SK-N-SH (cell line): ENCODE measurements at regions not wholly inside any gene's neighbourhood (a gene's known extent, or its start where the extent isn't known, plus 50 kb on each side); places are given as distances from the start of the nearest gene placed in this dataset.

Experiments used
- CTCF ChIA-PET: fragments of 300-600, 350-600 bp; formaldehyde crosslinking; extraction: SDS; loops from one replicate; lab custom pipeline; 2021; lab: Yijun Ruan, JAX
- POLR2A ChIA-PET: fragments of 350-600 bp; sonication (Branson Sonifier 250); formaldehyde crosslinking; extraction: SDS; loops from one replicate; lab custom pipeline; 2020; ENCODE audit warnings: antibody characterized with exemption, inconsistent platforms; lab: Yijun Ruan, JAX
- DNase-seq: peaks from one replicate; pipeline ENCODE4 v3.0.0; 2012
- H2AFZ ChIP-seq: fragments of 200-600 bp; sonication (generic); 2 replicates; pipeline ENCODE4 v1.8.1; 2016; ENCODE audit warnings: antibody characterized with exemption, mild to moderate bottlenecking, low read depth
- H3F3A ChIP-seq: fragments of 200-600 bp; sonication (generic); replicated peaks from 2 replicates; pipeline ENCODE3; 2016; ENCODE audit warnings: antibody characterized with exemption, mild to moderate bottlenecking; ENCODE audit not compliant: insufficient read depth
- H3K27ac ChIP-seq, 2 experiments: fragments of 200-500 bp in 1 of 2; fragments of 200-600 bp in 1 of 2; sonication (Bioruptor generic) in 1 of 2; sonication (generic), shearing (Covaris generic) in 1 of 2; 2 replicates each; pipeline versions ENCODE4 v1.5.1 to v1.6.1; 2014 to 2016; ENCODE audit warnings: low read depth in 2 of 2, inconsistent platforms in 1 of 2, low read length in 1 of 2, mild to moderate bottlenecking in 1 of 2, mixed read lengths in 1 of 2
- H3K27me3 ChIP-seq: fragments of 200-600 bp; sonication (generic), shearing (Covaris generic); 2 replicates; pipeline ENCODE4 v1.6.1; 2016; ENCODE audit warnings: mixed run types; ENCODE audit not compliant: insufficient read depth
- H3K36me3 ChIP-seq, 2 experiments: fragments of 200-500 bp in 1 of 2; fragments of 200-600 bp in 1 of 2; sonication (Bioruptor generic) in 1 of 2; sonication (generic) in 1 of 2; replicated peaks in 1 of 2; 2 replicates each; pipeline versions ENCODE3 to v1.5.1; 2014 to 2016; ENCODE audit warnings: low read length in 1 of 2, mild to moderate bottlenecking in 1 of 2; ENCODE audit not compliant: insufficient read depth in 2 of 2, control insufficient read depth in 1 of 2
- H3K4me1 ChIP-seq, 2 experiments: fragments of 200-500 bp in 1 of 2; fragments of 200-600 bp in 1 of 2; sonication (Bioruptor generic) in 1 of 2; sonication (generic), shearing (Covaris generic) in 1 of 2; 2 replicates each; pipeline versions ENCODE4 v1.5.1 to v1.6.1; 2014 to 2016; ENCODE audit warnings: low read depth in 1 of 2, low read length in 1 of 2, mixed run types in 1 of 2; ENCODE audit not compliant: insufficient read depth in 2 of 2, control insufficient read depth in 1 of 2
- H3K4me2 ChIP-seq: fragments of 200-600 bp; sonication (generic), shearing (Covaris generic); 2 replicates; pipeline ENCODE4 v1.6.1; 2017; ENCODE audit warnings: mixed run types
- H3K4me3 ChIP-seq, 2 experiments: fragments of 200-500 bp in 1 of 2; fragments of 200-600 bp in 1 of 2; sonication (Bioruptor generic) in 1 of 2; sonication (generic), shearing (Covaris generic) in 1 of 2; 2 replicates each; pipeline versions ENCODE4 v1.5.1 to v1.8.1; 2014 to 2016; ENCODE audit warnings: low read depth in 2 of 2, inconsistent platforms in 1 of 2, low read length in 1 of 2, mild to moderate bottlenecking in 1 of 2, mixed read lengths in 1 of 2, moderate library complexity in 1 of 2
- H3K79me2 ChIP-seq: fragments of 200-600 bp; sonication (generic); 2 replicates; pipeline ENCODE4 v1.8.1; 2017; ENCODE audit warnings: mild to moderate bottlenecking; ENCODE audit not compliant: insufficient read depth
- H3K9ac ChIP-seq: fragments of 200-600 bp; sonication (generic); 2 replicates; pipeline ENCODE4 v1.6.1; 2017; ENCODE audit warnings: mixed run types
- H3K9me2 ChIP-seq: fragments of 200-600 bp; sonication (generic); 2 replicates; pipeline ENCODE4 v1.6.1; 2017; ENCODE audit warnings: mixed run types
- H3K9me3 ChIP-seq: fragments of 200-600 bp; sonication (generic); 2 replicates; pipeline ENCODE4 v1.6.1; 2017; ENCODE audit warnings: mixed run types, mild to moderate bottlenecking, moderate library complexity
- H4K20me1 ChIP-seq: fragments of 200-600 bp; sonication (generic); 2 replicates; pipeline ENCODE4 v1.6.1; 2017; ENCODE audit warnings: mild to moderate bottlenecking, mixed run types; ENCODE audit not compliant: insufficient read depth
- CHD2 ChIP-seq: fragments of 150-350 bp; IDR thresholded peaks from 2 replicates; pipeline ENCODE4 v1.6.1; 2018; ENCODE audit warnings: low read length; ENCODE audit not compliant: partially characterized antibody
- EP300 ChIP-seq, 2 experiments: IDR thresholded peaks; 2 replicates each; pipeline versions ENCODE4 v1.4.0 to v1.6.1; 2012; ENCODE audit warnings: borderline replicate concordance in 1 of 2, low read depth in 1 of 2, low read length in 1 of 2
- FOXJ3 ChIP-seq: sonication (generic); formaldehyde crosslinking; IDR thresholded peaks from 2 replicates; pipeline ENCODE4 v1.5.1; 2020; ENCODE audit warnings: mild to moderate bottlenecking, missing genetic modification reagents
- FOXM1 ChIP-seq: IDR thresholded peaks from 2 replicates; pipeline ENCODE4 v1.4.0; 2012; ENCODE audit warnings: low read depth, mild to moderate bottlenecking
- GABPA ChIP-seq: IDR thresholded peaks from 2 replicates; pipeline ENCODE4 v1.4.0; 2012; ENCODE audit warnings: low read depth, mild to moderate bottlenecking
- GATA2 ChIP-seq: sonication (generic); formaldehyde crosslinking; IDR thresholded peaks from 2 replicates; pipeline ENCODE4 v1.5.0; 2020; ENCODE audit warnings: mild to moderate bottlenecking, missing genetic modification reagents
- RAD21 ChIP-seq: IDR thresholded peaks from 2 replicates; pipeline ENCODE4 v1.6.1; 2012; ENCODE audit warnings: mild to moderate bottlenecking, low read length
- SIN3A ChIP-seq: IDR thresholded peaks from 2 replicates; pipeline ENCODE4 v1.6.1; 2012; ENCODE audit warnings: low read depth, mild to moderate bottlenecking, low read length, moderate library complexity, borderline replicate concordance
- SMC3 ChIP-seq: IDR thresholded peaks from 2 replicates; pipeline ENCODE4 v1.6.1; 2012; ENCODE audit warnings: low read depth, low read length, improper control_type of control experiment
- TEAD4 ChIP-seq: IDR thresholded peaks from 2 replicates; pipeline ENCODE4 v1.4.0; 2012; ENCODE audit warnings: mild to moderate bottlenecking, borderline replicate concordance; ENCODE audit not compliant: insufficient read depth
- WGBS: methylation state at CpG from one replicate; pipeline ENCODE4 v1.1.6; 2017; ENCODE audit warnings: low lambda C conversion rate; 5-methylcytosine and 5-hydroxymethylcytosine counted together
- TF ChIP-seq, protein P1 (sequence below): IDR thresholded peaks from 2 replicates; pipeline ENCODE4; 2012
- TF ChIP-seq, protein P2 (sequence below): fragments of 200-600 bp; sonication (generic); IDR thresholded peaks from 2 replicates; pipeline ENCODE4 v1.6.1; 2017; ENCODE audit warnings: antibody characterized with exemption, mild to moderate bottlenecking, moderate library complexity
- TF ChIP-seq, protein P3 (sequence below): fragments of 150-350 bp; IDR thresholded peaks from 2 replicates; pipeline ENCODE4 v1.6.1; 2016; ENCODE audit warnings: mild to moderate bottlenecking, low read depth, low read length

DNA sequence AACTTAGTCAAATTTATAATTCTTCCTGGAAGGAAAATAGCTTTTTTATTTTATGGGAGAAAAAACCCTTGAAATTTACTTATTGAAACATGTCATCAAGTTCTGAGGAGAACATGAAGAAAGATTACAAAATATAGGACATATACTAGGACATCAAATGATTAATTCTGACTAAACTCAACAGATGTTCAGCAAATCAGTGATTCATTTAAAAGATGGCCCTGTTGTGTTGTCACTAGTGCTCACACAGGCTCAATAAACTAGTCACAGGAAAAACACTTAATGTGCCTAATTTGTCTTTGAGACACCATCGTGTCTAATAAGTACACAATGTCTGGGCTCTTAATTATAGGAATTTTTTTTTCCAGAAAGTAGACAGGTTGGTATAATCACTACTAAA lies 223.8 kb upstream of the TMTC4 start (continued):
- TF ChIP-seq TEAD4 (no peak), SIN3A (no peak), RAD21 (no peak), CHD2 (no peak), SMC3 (no peak), EP300 (IDR thresholded peaks at IDR 0.05; ENCODE audit: borderline replicate concordance in 1 of 2, low read depth in 1 of 2, low read length in 1 of 2) (no peak), FOXJ3 (CRISPR knock-in tag) (no peak)
- TF ChIP-seq, protein P1, sequence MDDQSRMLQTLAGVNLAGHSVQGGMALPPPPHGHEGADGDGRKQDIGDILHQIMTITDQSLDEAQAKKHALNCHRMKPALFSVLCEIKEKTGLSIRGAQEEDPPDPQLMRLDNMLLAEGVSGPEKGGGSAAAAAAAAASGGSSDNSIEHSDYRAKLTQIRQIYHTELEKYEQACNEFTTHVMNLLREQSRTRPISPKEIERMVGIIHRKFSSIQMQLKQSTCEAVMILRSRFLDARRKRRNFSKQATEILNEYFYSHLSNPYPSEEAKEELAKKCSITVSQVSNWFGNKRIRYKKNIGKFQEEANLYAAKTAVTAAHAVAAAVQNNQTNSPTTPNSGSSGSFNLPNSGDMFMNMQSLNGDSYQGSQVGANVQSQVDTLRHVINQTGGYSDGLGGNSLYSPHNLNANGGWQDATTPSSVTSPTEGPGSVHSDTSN = no peak

DNA sequence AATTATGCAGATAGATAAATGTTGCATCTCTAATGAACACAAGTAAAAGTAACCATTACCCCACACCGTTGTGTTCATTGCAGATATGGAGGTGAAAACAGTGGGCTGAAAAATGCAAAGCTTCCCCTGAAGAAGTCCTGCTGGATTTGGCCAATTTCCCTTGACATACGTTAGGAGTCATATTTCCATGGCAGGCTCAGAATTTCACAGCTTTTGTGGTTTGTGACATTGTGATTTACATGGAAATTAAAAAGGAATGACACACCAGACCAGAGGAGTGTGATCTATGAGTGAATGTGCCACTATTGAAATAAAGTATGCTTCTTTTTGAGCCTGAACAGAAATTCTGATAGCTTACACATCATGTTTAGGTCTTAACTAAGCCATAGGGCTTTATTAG lies 221.1 kb upstream of the TMTC4 start:
- no peaks in the 10 kb centered on the region for H3K9me2 ChIP-seq
- H3F3A ChIP-seq = no peaks in the 10 kb centered on the region
- TF ChIP-seq GABPA (no peak), TEAD4 (no peak)
- TF ChIP-seq, protein P2, sequence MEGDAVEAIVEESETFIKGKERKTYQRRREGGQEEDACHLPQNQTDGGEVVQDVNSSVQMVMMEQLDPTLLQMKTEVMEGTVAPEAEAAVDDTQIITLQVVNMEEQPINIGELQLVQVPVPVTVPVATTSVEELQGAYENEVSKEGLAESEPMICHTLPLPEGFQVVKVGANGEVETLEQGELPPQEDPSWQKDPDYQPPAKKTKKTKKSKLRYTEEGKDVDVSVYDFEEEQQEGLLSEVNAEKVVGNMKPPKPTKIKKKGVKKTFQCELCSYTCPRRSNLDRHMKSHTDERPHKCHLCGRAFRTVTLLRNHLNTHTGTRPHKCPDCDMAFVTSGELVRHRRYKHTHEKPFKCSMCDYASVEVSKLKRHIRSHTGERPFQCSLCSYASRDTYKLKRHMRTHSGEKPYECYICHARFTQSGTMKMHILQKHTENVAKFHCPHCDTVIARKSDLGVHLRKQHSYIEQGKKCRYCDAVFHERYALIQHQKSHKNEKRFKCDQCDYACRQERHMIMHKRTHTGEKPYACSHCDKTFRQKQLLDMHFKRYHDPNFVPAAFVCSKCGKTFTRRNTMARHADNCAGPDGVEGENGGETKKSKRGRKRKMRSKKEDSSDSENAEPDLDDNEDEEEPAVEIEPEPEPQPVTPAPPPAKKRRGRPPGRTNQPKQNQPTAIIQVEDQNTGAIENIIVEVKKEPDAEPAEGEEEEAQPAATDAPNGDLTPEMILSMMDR = no peak
- no peaks in the 10 kb centered on the region for H3K27me3 ChIP-seq
- no peak overlapping the region for H3K4me2 ChIP-seq
- no peaks in the 10 kb centered on the region for H3K79me2 ChIP-seq
- no peaks in the 10 kb centered on the region for H3K4me1 ChIP-seq
- POLR2A ChIA-PET = no interaction called here
- no peaks in the 10 kb centered on the region for H3K9me3 ChIP-seq
- H4K20me1 ChIP-seq = no peaks in the 10 kb centered on the region
- H3K36me3 ChIP-seq = no peaks in the 10 kb centered on the region
- H2AFZ ChIP-seq = no peak overlapping the region
- 16% methylated on average over 2 of the region's 2 CpGs for WGBS
- no peak overlapping the region for H3K9ac ChIP-seq
- no peak overlapping the region for H3K4me3 ChIP-seq
- DNase-seq = no peak
- CTCF ChIA-PET = no interaction called here
- no peak overlapping the region for H3K27ac ChIP-seq

DNA sequence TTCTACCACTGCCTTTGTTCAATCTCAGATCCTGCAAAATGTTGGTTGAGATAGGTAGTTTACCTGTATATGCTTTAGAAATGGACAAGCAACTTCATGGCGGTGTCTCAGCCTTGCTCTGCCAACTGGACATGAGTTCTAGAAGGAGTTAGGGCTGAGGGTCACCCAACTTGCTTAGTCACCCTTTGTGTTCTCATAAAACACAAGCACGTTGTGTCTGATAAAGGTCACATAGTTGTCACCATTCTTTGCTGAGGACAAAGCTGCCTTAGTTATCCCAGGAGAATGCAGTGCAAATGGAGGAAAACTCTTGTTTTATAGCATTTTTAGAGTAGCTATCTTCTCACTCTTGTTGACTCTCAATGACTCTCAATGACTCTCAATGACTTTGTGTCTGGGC lies 218.4 kb upstream of the TMTC4 start:
- POLR2A ChIA-PET = no interaction called here
- Histone ChIP-seq H3K27me3 (no peaks in the 10 kb centered on the region), H3F3A (no peaks in the 10 kb centered on the region), H3K4me3 (no peak overlapping the region), H3K9ac (no peak overlapping the region), H3K36me3 (no peaks in the 10 kb centered on the region), H2AFZ (no peak overlapping the region), H3K4me2 (no peak overlapping the region), H3K4me1 (no peaks in the 10 kb centered on the region), H3K9me3 (no peaks in the 10 kb centered on the region), H4K20me1 (no peaks in the 10 kb centered on the region), H3K9me2 (no peaks in the 10 kb centered on the region), H3K27ac (no peak overlapping the region), H3K79me2 (no peaks in the 10 kb centered on the region)
- WGBS = 7% methylated on average over 2 of the region's 2 CpGs
- DNase-seq = no peak
- CTCF ChIA-PET = no interaction called here
- TF ChIP-seq SIN3A = no peak
- no peak for TF ChIP-seq FOXM1
- TF ChIP-seq, protein P3, sequence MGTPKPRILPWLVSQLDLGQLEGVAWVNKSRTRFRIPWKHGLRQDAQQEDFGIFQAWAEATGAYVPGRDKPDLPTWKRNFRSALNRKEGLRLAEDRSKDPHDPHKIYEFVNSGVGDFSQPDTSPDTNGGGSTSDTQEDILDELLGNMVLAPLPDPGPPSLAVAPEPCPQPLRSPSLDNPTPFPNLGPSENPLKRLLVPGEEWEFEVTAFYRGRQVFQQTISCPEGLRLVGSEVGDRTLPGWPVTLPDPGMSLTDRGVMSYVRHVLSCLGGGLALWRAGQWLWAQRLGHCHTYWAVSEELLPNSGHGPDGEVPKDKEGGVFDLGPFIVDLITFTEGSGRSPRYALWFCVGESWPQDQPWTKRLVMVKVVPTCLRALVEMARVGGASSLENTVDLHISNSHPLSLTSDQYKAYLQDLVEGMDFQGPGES = no peak
- no peak for TF ChIP-seq GATA2 (CRISPR knock-in tag)
